IMR-90 (cell line): ENCODE measurements at regions not wholly inside any gene's neighbourhood (a gene's known extent, or its start where the extent isn't known, plus 50 kb on each side); places are given as distances from the start of the nearest gene placed in this dataset.
A peak's percentile ranks its signal among the peaks of the same experiment; 100 is the strongest.

Source experiments
- ATAC-seq: fragments of 200-7000 bp; cut with Tn5 transposase; 2 replicates; pipeline ENCODE4 v1.9.1; 2020; ENCODE audit warnings: low read depth, mild to moderate bottlenecking, moderate library complexity
- BruUV-seq: library from RNA; stranded (reverse); fragments of 400-500 nt; replicated peaks from 2 replicates; lab custom pipeline; 2021; lab: Mats Ljungman, UMichigan
- CTCF ChIA-PET: fragments of 300-600 bp; formaldehyde crosslinking; extraction: SDS; loops from one replicate; lab custom pipeline; 2021; ENCODE audit warnings: antibody characterized with exemption; lab: Yijun Ruan, JAX
- POLR2A ChIA-PET: fragments of 300-600 bp; sonication (Branson Sonifier 250); formaldehyde crosslinking; loops from one replicate; lab custom pipeline; 2022; ENCODE audit warnings: antibody characterized with exemption; ENCODE audit not compliant: unreplicated experiment; lab: Charles Lee
- DNase-seq: peaks from one replicate; pipeline ENCODE4 v3.0.0; 2013
- H2AFZ ChIP-seq: replicated peaks from 2 replicates; pipeline ENCODE3; 2013; ENCODE audit warnings: low read length, mild to moderate bottlenecking; ENCODE audit not compliant: poor library complexity
- H2AK5ac ChIP-seq: 2 replicates; pipeline ENCODE4 v1.6.1; 2013; ENCODE audit warnings: low read depth, low read length, inconsistent platforms
- H2AK9ac ChIP-seq: replicated peaks from 2 replicates; pipeline ENCODE3; 2013; ENCODE audit warnings: mild to moderate bottlenecking, low read depth, low read length, moderate library complexity; ENCODE audit not compliant: poor library complexity
- H2BK120ac ChIP-seq: 2 replicates; pipeline ENCODE4 v1.6.1; 2013; ENCODE audit warnings: low read depth, low read length, inconsistent platforms
- H2BK15ac ChIP-seq: 3 replicates; pipeline ENCODE4 v1.6.1; 2013; ENCODE audit warnings: low read depth, low read length, inconsistent platforms
- H2BK20ac ChIP-seq: 2 replicates; pipeline ENCODE4 v1.6.1; 2013; ENCODE audit warnings: low read depth, mild to moderate bottlenecking, inconsistent platforms, low read length, moderate library complexity
- H2BK5ac ChIP-seq: 2 replicates; pipeline ENCODE4 v1.6.1; 2013; ENCODE audit warnings: mild to moderate bottlenecking, low read depth, low read length, inconsistent platforms; ENCODE audit not compliant: poor library complexity, severe bottlenecking
- H3K14ac ChIP-seq: replicated peaks from 2 replicates; pipeline ENCODE4 v1.6.1; 2013; ENCODE audit warnings: low read depth, low read length, inconsistent platforms
- H3K18ac ChIP-seq: 2 replicates; pipeline ENCODE4 v1.6.1; 2013; ENCODE audit warnings: low read depth, low read length, control low read depth
- H3K23ac ChIP-seq: 2 replicates; pipeline ENCODE4 v1.6.1; 2013; ENCODE audit warnings: low read depth, low read length, inconsistent platforms
- H3K27ac ChIP-seq: 2 replicates; pipeline ENCODE4 v1.5.1; 2013; ENCODE audit warnings: mild to moderate bottlenecking, control low read depth, low read length; ENCODE audit not compliant: insufficient read depth
- H3K27me3 ChIP-seq: 2 replicates; pipeline ENCODE4 v1.6.1; 2013; ENCODE audit warnings: low read length; ENCODE audit not compliant: control insufficient read depth, insufficient read depth
- H3K36me3 ChIP-seq: 2 replicates; pipeline ENCODE4 v1.6.1; 2013; ENCODE audit warnings: low read length, mixed read lengths; ENCODE audit not compliant: control insufficient read depth, insufficient read depth
- H3K4ac ChIP-seq: 2 replicates; pipeline ENCODE4 v1.6.1; 2013; ENCODE audit warnings: low read depth, low read length, inconsistent platforms
- H3K4me1 ChIP-seq: 2 replicates; pipeline ENCODE4 v1.6.1; 2013; ENCODE audit warnings: low read length, mixed read lengths; ENCODE audit not compliant: control insufficient read depth, insufficient read depth
- H3K4me2 ChIP-seq: 2 replicates; pipeline ENCODE4 v1.6.1; 2013; ENCODE audit warnings: low read depth, mild to moderate bottlenecking, control low read depth, low read length, moderate library complexity
- H3K4me3 ChIP-seq: 2 replicates; pipeline ENCODE4 v1.5.1; 2013; ENCODE audit warnings: low read depth, mild to moderate bottlenecking, control low read depth, low read length, moderate library complexity; ENCODE audit not compliant: insufficient read depth
- H3K56ac ChIP-seq: 2 replicates; pipeline ENCODE4 v1.6.1; 2013; ENCODE audit warnings: low read length, inconsistent platforms; ENCODE audit not compliant: insufficient read depth; ENCODE audit errors: extremely low read depth
- H3K79me1 ChIP-seq, 2 experiments: 2 replicates each; pipeline ENCODE4 v1.6.1; 2013; ENCODE audit warnings: low read length in 2 of 2, inconsistent platforms in 1 of 2, low read depth in 1 of 2
- H3K9ac ChIP-seq: 2 replicates; pipeline ENCODE4 v1.6.1; 2013; ENCODE audit warnings: low read depth, low read length, control low read depth
- H3K9me1 ChIP-seq: 2 replicates; pipeline ENCODE4 v1.6.1; 2013; ENCODE audit warnings: low read length, inconsistent platforms; ENCODE audit not compliant: insufficient read depth
- H3K9me3 ChIP-seq: 2 replicates; pipeline ENCODE4 v1.6.1; 2013; ENCODE audit warnings: low read length; ENCODE audit not compliant: control insufficient read depth, insufficient read depth
- H4K20me1 ChIP-seq: 2 replicates; pipeline ENCODE4 v1.6.1; 2013; ENCODE audit warnings: low read length, inconsistent platforms; ENCODE audit not compliant: insufficient read depth
- H4K5ac ChIP-seq: 2 replicates; pipeline ENCODE4 v1.6.1; 2013; ENCODE audit warnings: mild to moderate bottlenecking, low read depth, low read length, control low read depth
- H4K8ac ChIP-seq, 2 experiments: 2 replicates each; pipeline ENCODE4 v1.6.1; 2013; ENCODE audit warnings: low read depth in 2 of 2, low read length in 2 of 2, control low read depth in 1 of 2, inconsistent platforms in 1 of 2
- H4K91ac ChIP-seq: 2 replicates; pipeline ENCODE4 v1.6.1; 2013; ENCODE audit warnings: low read depth, low read length, inconsistent platforms; ENCODE audit not compliant: insufficient read depth
- BHLHE40 ChIP-seq: fragments of 150-350 bp; IDR thresholded peaks from 2 replicates; pipeline ENCODE4 v1.6.1; 2016; ENCODE audit warnings: mild to moderate bottlenecking, low read depth, low read length
- MAFK ChIP-seq: IDR thresholded peaks from 2 replicates; pipeline ENCODE4 v1.6.1; 2012; ENCODE audit warnings: low read depth, low read length, improper control_type of control experiment
- MXI1 ChIP-seq: IDR thresholded peaks from 2 replicates; pipeline ENCODE4 v1.6.1; 2012; ENCODE audit warnings: low read depth, mild to moderate bottlenecking, low read length, moderate library complexity, borderline replicate concordance
- WGBS, 2 experiments: methylation state at CpG; one replicate each; pipeline versions ENCODE4 v1.1.5 to v1.1.7; 2013; ENCODE audit warnings: missing lambda C conversion rate in 2 of 2; ENCODE audit not compliant: insufficient read length in 1 of 2; ENCODE audit errors: extremely low coverage in 2 of 2; 5-methylcytosine and 5-hydroxymethylcytosine counted together
- dilution Hi-C: fragments of 300-500 bp; cut with HindIII; formaldehyde crosslinking; loops from one replicate; pipeline ENCODE4 v1.14.3; 2018; ENCODE audit warnings: low sequenced_read_pairs; ENCODE audit not compliant: unreplicated experiment
- in situ Hi-C: fragments of 300-500 bp; cut with MboI; formaldehyde crosslinking; loops from 3 replicates; pipeline ENCODE4 v1.14.3; 2019; ENCODE audit warnings: low sequenced_read_pairs, inconsistent platforms, mixed read lengths
- intact Hi-C: fragments of 100-400 bp; cut with micrococcal nuclease; formaldehyde crosslinking; loops from 2 replicates; pipeline ENCODE4 v1.10.0; 2022

DNA sequence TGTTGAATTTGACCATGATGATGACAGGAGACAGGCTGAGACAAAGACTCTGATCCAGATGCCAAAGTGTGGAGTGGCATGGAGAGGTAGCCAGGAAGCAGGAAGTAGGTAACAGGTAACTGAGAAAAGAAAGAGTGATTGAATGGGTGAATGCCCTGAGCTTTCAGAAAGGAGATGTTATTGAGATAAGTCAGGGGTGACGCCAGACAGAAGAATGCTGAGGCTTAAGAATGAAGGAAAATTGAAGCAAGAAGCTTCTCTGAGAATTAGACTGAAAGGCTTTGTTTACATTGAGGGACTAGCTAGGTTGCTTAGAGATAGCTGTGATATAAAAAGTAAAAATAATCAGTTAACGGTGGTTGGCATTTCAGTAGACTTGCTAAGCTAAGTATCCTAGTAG, 165.7 kb downstream of the PSAT1 start:
- peak; percentile 52 for DNase-seq
- no peak overlapping the region for H4K91ac ChIP-seq
- no peak overlapping the region for H2AK9ac ChIP-seq
- H3K36me3 ChIP-seq, result no peaks in the 10 kb centered on the region
- no peak overlapping the region for H3K4ac ChIP-seq
- H2AFZ ChIP-seq, result no peak overlapping the region
- no peaks in the 10 kb centered on the region for H3K4me1 ChIP-seq
- no peak overlapping the region for H2BK15ac ChIP-seq
- H4K5ac ChIP-seq, result no peak overlapping the region
- no peaks in the 10 kb centered on the region for H3K9me3 ChIP-seq
- no peak overlapping the region for H3K9ac ChIP-seq
- no peak overlapping the region for H3K4me3 ChIP-seq
- no peak overlapping the region for H2BK120ac ChIP-seq
- no peak overlapping the region for H4K8ac ChIP-seq
- no peak overlapping the region for H2AK5ac ChIP-seq
- peak; percentile 35 for ATAC-seq
- dilution Hi-C loops (no loop called here), intact Hi-C loops (no loop called here), in situ Hi-C loops (no loop called here)
- no peaks in the 10 kb centered on the region for H4K20me1 ChIP-seq
- H3K14ac ChIP-seq, result no peak overlapping the region
- no peak overlapping the region for H3K56ac ChIP-seq
- H3K27ac ChIP-seq, result no peak overlapping the region
- H3K27me3 ChIP-seq, result peaks cover 2% of the 10 kb centered on the region; the same call in 1 of the 2 replicates
- H3K18ac ChIP-seq, result no peak overlapping the region
- no peaks in the 10 kb centered on the region for H3K9me1 ChIP-seq
- TF ChIP-seq MAFK, result no peak
- no peak for TF ChIP-seq BHLHE40
- TF ChIP-seq MXI1, result no peak
- POLR2A ChIA-PET, result no interaction called here
- H3K79me1 ChIP-seq, result no peaks in the 10 kb centered on the region
- no TSS peak for BruUV-seq
- no peak overlapping the region for H2BK5ac ChIP-seq
- H3K23ac ChIP-seq, result no peak overlapping the region
- CTCF ChIA-PET, result no interaction called here
- H2BK20ac ChIP-seq, result no peak overlapping the region
- no peak overlapping the region; the same call in 1 of the 2 replicates for H3K4me2 ChIP-seq
- 29% methylated on average over 2 of the region's 2 CpGs; no CpG with 5 or more reads in 1 of the 2 experiments for WGBS, 2 experiments
